MM.1S (cell line): ENCODE measurements at regions not wholly inside any gene's neighbourhood (a gene's known extent, or its start where the extent isn't known, plus 50 kb on each side); places are given as distances from the start of the nearest gene placed in this dataset.

ENCODE experiments used
- CTCF ChIP-seq: fragments of 300-600 bp; sonication (generic); IDR thresholded peaks from 2 replicates; pipeline ENCODE4 v1.5.1; 2016; ENCODE audit warnings: antibody characterized with exemption, low read length, mixed read lengths
- EZH2 ChIP-seq: fragments of 300-600 bp; sonication (generic); optimal IDR thresholded peaks from 2 replicates; pipeline ENCODE3; 2017; ENCODE audit warnings: low read depth, mild to moderate bottlenecking, antibody characterized with exemption, low read length, mixed read lengths
- EZH2phosphoT487 ChIP-seq: fragments of 300-600 bp; sonication (generic); IDR thresholded peaks from 2 replicates; pipeline ENCODE4 v1.6.1; 2018; ENCODE audit warnings: antibody characterized with exemption, low read length

GRCh38 chr2:172231508-172231907 lies 128.8 kb upstream of the DLX2 start:
- TF ChIP-seq CTCF: no peak
- no peak for TF ChIP-seq EZH2
- TF ChIP-seq EZH2phosphoT487: no peak
